Endothelial cell of umbilical vein (primary cell): ENCODE measurements at regions not wholly inside any gene's neighbourhood (a gene's known extent, or its start where the extent isn't known, plus 50 kb on each side); places are given as distances from the start of the nearest gene placed in this dataset.

Source experiments
- CTCF ChIP-seq, 2 donors: IDR thresholded peaks; 1 replicate in 1 of 2; 2 replicates in 1 of 2; pipeline ENCODE4 v1.5.1; 2011; ENCODE audit warnings: low read length in 2 of 2, mild to moderate bottlenecking in 2 of 2, moderate library complexity in 2 of 2, control low read depth in 1 of 2, inconsistent platforms in 1 of 2, low read depth in 1 of 2; ENCODE audit not compliant: insufficient read depth in 1 of 2; ENCODE audit errors: extremely low read depth in 1 of 2
- JUN ChIP-seq: IDR thresholded peaks from 2 replicates; pipeline ENCODE4 v1.6.1; 2011; ENCODE audit warnings: borderline replicate concordance, low read depth; ENCODE audit not compliant: insufficient read length, insufficient read depth
- POLR2AphosphoS5 ChIP-seq: IDR thresholded peaks from 2 replicates; pipeline ENCODE4 v1.6.1; 2012; ENCODE audit warnings: low read depth, mild to moderate bottlenecking, control low read depth, low read length, moderate library complexity; ENCODE audit not compliant: insufficient read depth

- TF ChIP-seq CTCF (IDR thresholded peaks at IDR 0.05; ENCODE audit: extremely low read depth in 1 of 2, insufficient read depth in 1 of 2, low read depth in 1 of 2, low read length in 2 of 2) (no peak), POLR2AphosphoS5 (no peak), JUN (no peak)
Observed at GRCh38 chr19:30646806-30647205, 274.6 kb downstream of the ZNF536 start.
